ENCODE measurements at regions not wholly inside any gene's neighbourhood (a gene's known extent, or its start where the extent isn't known, plus 50 kb on each side); places are given as distances from the start of the nearest gene placed in this dataset.

- no peak for DNase-seq
Measured at GRCh38 chr18:8546677-8547076, 62.6 kb upstream of the RAB12 start.

GRCh38 chr18:8548186-8548585, 61.1 kb upstream of the RAB12 start:
- DNase-seq, result no peak

- DNase-seq, result no peak
Measured at GRCh38 chr18:8549254-8549757, 59.9 kb upstream of the RAB12 start.

DNA sequence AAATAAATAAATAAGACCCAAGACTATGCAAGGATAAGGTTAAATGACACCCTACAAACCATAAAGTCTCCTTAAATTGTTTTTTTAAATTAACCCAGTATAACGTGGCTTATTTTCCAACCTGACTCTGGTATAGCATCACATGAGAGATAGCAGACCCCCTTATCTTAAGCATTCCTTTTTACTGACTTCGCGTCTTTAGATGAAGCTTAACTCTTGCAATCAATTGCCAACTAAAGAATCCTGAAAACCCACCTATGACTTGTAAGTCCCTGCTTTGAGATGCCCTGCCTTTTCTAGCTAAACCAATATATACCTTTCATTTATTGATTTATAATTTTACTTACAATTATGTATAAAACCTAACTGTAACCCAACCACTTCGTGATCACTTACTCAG, 57.1 kb upstream of the RAB12 start:
- DNase-seq, result no peak

DNA sequence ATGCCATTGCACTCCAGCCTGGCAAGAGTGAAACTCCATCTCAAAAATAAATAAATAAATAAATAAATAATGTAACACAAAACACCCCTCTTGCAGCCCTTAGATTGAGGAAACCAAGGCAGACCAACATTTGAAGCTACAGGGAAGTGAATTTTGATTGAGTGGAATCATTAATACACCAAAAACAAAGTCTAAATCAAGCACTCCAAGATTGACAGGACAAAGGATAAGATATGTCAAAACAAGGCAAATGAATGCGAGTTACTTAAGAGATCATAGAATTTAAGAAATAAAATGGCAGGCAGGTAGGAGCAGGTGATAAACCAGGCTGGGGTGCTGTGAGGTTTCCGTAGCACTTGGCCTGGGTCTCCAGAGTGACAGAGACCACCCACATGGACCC, 54.9 kb upstream of the RAB12 start:
- DNase-seq, result no peak

DNA sequence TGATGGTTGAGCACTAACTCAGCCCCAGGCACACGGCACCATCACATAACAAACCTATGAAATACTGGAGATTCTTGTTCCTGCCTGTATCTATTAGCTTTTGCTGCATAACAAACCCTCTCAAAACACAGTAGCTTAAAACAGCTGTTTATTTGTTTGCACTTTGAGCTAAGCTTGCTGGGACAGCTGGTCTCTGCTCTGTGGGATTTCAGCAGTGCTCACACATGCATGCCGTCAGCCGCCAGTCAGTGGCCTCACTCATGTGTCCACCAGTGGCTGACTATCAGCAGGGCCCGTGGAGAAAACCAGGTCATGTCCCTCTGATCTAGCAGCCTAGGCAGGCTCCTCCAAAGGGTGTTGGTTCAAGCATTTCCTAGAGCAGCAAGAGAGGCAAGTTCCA, 52.8 kb upstream of the RAB12 start:
- no peak for DNase-seq

All from activated CD4-positive, CD25-positive, alpha-beta regulatory T cell (primary cell).